ENCODE measurements at regions not wholly inside any gene's neighbourhood (a gene's known extent, or its start where the extent isn't known, plus 50 kb on each side); places are given as distances from the start of the nearest gene placed in this dataset.

DNA sequence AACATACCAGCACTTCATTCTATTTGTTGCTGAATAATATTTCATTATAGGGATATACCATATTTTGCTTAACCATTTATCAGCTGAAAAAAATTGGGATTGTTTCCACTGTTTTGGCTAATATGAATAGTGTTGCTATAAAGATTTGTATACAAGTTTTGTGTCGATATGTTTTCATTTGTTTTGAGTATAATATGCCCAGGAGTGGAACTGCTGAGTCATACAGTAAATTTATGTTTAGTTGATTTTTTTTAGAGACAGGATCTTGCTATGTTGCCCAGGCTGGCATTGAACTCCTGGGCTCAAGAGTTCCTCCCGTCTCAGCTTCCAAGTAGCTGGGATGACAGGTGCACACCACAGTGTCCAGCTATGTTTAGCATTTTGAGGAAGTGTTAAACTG lies 131.5 kb upstream of the TMCC3 start:
- TF ChIP-seq, protein P1, sequence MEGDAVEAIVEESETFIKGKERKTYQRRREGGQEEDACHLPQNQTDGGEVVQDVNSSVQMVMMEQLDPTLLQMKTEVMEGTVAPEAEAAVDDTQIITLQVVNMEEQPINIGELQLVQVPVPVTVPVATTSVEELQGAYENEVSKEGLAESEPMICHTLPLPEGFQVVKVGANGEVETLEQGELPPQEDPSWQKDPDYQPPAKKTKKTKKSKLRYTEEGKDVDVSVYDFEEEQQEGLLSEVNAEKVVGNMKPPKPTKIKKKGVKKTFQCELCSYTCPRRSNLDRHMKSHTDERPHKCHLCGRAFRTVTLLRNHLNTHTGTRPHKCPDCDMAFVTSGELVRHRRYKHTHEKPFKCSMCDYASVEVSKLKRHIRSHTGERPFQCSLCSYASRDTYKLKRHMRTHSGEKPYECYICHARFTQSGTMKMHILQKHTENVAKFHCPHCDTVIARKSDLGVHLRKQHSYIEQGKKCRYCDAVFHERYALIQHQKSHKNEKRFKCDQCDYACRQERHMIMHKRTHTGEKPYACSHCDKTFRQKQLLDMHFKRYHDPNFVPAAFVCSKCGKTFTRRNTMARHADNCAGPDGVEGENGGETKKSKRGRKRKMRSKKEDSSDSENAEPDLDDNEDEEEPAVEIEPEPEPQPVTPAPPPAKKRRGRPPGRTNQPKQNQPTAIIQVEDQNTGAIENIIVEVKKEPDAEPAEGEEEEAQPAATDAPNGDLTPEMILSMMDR (conservative IDR thresholded peaks at IDR 0.05), result no peak
- no peak for TF ChIP-seq EZH2 (IDR thresholded peaks at IDR 0.05; ENCODE audit: low read depth)
